Ascending aorta (tissue), 2 donors: ENCODE measurements at regions not wholly inside any gene's neighbourhood (a gene's known extent, or its start where the extent isn't known, plus 50 kb on each side); places are given as distances from the start of the nearest gene placed in this dataset.

Experiments
- DNase-seq, 2 donors: peaks; one replicate each; pipeline ENCODE4 v3.0.0-alpha.2; 2019; ENCODE audit warnings: low spot score in 2 of 2
- H3K27ac ChIP-seq, 2 donors: fragments of 200-600 bp; sonication (generic); one replicate each; pipeline ENCODE4 v1.5.1; 2016 to 2017; ENCODE audit warnings: mild to moderate bottlenecking in 1 of 2
- H3K27me3 ChIP-seq: fragments of 200-600 bp; sonication (generic); one replicate; pipeline ENCODE4 v1.5.1; 2017
- H3K36me3 ChIP-seq, 2 donors: fragments of 200-600 bp; sonication (generic); one replicate each; pipeline ENCODE4 v1.5.1; 2016
- H3K4me1 ChIP-seq, 2 donors: fragments of 200-600 bp; sonication (generic); one replicate each; pipeline ENCODE4 v1.5.1; 2016 to 2017; ENCODE audit warnings: mild to moderate bottlenecking in 1 of 2
- H3K4me3 ChIP-seq, 2 donors: fragments of 200-600 bp; sonication (generic); one replicate each; pipeline ENCODE4 v1.5.1; 2016 to 2017; ENCODE audit warnings: mild to moderate bottlenecking in 1 of 2
- H3K9me3 ChIP-seq, 2 donors: fragments of 200-600 bp; sonication (generic); one replicate each; pipeline ENCODE4 v1.5.1; 2016
- CTCF ChIP-seq, 3 experiments: fragments of 200-600 bp in 2 of 3; fragments of 450-650 bp in 1 of 3; sonication (generic) in 2 of 3; IDR thresholded peaks; one replicate each; pipeline ENCODE4 v1.5.1; 2016 to 2019; ENCODE audit warnings: antibody characterized with exemption in 3 of 3, mild to moderate bottlenecking in 1 of 3, moderate library complexity in 1 of 3
- intact Hi-C: fragments of 100-400 bp; cut with DNase I; formaldehyde crosslinking; loops from one replicate; pipeline ENCODE4 v1.15.1; 2023

DNA sequence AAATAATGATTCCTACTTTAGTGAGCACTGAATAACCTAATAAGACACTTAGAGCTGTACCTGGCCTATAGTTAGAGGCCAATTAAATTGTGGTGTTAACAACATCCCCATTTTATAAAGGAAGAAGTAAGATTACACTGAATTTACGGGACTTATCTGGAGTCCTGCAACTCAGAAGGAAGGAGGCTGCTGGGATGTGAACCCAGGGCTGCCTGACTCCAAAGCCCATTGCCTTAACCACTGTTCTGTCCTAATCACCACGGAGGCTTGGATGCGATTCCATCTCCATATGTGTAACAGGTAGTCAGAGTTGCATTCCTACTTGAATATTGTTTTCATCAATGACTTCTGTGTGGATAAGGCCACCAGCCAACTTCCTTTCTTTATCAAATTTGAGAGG lies 168.9 kb downstream of the SOCS6 start:
- intact Hi-C loops, result no loop called here
- no peak for TF ChIP-seq CTCF (IDR thresholded peaks at IDR 0.05)
- Histone ChIP-seq H3K27me3 (no peaks in the 10 kb centered on the region), H3K9me3 (no peaks in the 10 kb centered on the region), H3K4me3 (no peak overlapping the region), H3K27ac (no peak overlapping the region), H3K36me3 (no peaks in the 10 kb centered on the region), H3K4me1 (no peaks in the 10 kb centered on the region)
- no peak for DNase-seq

- Histone ChIP-seq H3K4me1 (no peaks in the 10 kb centered on the region), H3K27ac (no peak overlapping the region), H3K27me3 (no peaks in the 10 kb centered on the region), H3K4me3 (no peak overlapping the region), H3K36me3 (no peaks in the 10 kb centered on the region), H3K9me3 (no peaks in the 10 kb centered on the region)
- DNase-seq, result no peak
- no peak for TF ChIP-seq CTCF (IDR thresholded peaks at IDR 0.05)
- intact Hi-C loops, result no loop called here
These were observed 168.4 kb downstream of the SOCS6 start for GRCh38 chr18:70457223-70457622.

GRCh38 chr18:70456376-70456775 lies 167.5 kb downstream of the SOCS6 start:
- no peaks in the 10 kb centered on the region for H3K36me3 ChIP-seq
- no peak for DNase-seq
- intact Hi-C loops, result no loop called here
- H3K4me1 ChIP-seq, result no peaks in the 10 kb centered on the region
- H3K27ac ChIP-seq, result no peak overlapping the region
- H3K27me3 ChIP-seq, result no peaks in the 10 kb centered on the region
- no peaks in the 10 kb centered on the region for H3K9me3 ChIP-seq
- TF ChIP-seq CTCF (IDR thresholded peaks at IDR 0.05), result no peak
- no peak overlapping the region for H3K4me3 ChIP-seq

- Histone ChIP-seq H3K4me1 (no peaks in the 10 kb centered on the region), H3K27me3 (no peaks in the 10 kb centered on the region), H3K4me3 (no peak overlapping the region), H3K36me3 (no peaks in the 10 kb centered on the region), H3K9me3 (no peaks in the 10 kb centered on the region), H3K27ac (no peak overlapping the region)
- no peak for TF ChIP-seq CTCF (IDR thresholded peaks at IDR 0.05)
- no peak for DNase-seq
- intact Hi-C loops, result no loop called here
These were observed 166.9 kb downstream of the SOCS6 start for GRCh38 chr18:70455731-70456130.

DNA sequence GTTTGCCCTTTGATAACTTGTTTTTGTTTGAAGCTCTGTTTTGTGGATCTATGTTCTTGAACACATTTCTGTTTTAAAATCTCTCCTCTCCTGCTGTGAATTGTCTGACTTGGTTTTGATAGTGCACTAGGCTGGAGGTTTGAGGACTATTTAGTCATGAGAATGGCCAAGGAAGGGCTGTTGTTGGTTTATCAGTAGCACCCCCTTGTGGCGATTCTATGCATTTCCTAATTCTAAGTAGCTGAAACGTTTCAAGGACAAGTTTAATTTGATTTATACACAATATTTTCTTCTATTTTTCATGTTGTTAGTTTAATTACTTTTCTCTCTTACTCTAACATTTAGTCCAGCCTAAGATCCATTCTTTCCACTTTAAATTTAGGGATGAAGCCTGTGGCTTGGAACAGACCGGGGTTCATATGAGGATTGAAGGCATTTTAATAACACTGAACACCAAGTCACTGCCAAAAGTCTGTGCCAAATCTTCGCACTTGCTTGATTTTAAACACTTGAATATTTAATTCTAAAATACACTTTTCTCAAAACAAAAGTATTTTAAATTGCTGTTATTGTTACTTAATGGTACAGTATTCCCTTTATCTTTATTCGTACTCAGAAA lies 166.0 kb downstream of the SOCS6 start:
- no peak overlapping the region for H3K27ac ChIP-seq
- H3K4me3 ChIP-seq, result no peak overlapping the region
- H3K4me1 ChIP-seq, result no peaks in the 10 kb centered on the region
- H3K36me3 ChIP-seq, result no peaks in the 10 kb centered on the region
- intact Hi-C loops, result no loop called here
- H3K9me3 ChIP-seq, result no peaks in the 10 kb centered on the region
- DNase-seq, result no peak
- TF ChIP-seq CTCF (IDR thresholded peaks at IDR 0.05), result peak in 2 of 3 experiments; percentile 57 to 65
- no peaks in the 10 kb centered on the region for H3K27me3 ChIP-seq
